ENCODE measurements at regions not wholly inside any gene's neighbourhood (a gene's known extent, or its start where the extent isn't known, plus 50 kb on each side); places are given as distances from the start of the nearest gene placed in this dataset.

DNA sequence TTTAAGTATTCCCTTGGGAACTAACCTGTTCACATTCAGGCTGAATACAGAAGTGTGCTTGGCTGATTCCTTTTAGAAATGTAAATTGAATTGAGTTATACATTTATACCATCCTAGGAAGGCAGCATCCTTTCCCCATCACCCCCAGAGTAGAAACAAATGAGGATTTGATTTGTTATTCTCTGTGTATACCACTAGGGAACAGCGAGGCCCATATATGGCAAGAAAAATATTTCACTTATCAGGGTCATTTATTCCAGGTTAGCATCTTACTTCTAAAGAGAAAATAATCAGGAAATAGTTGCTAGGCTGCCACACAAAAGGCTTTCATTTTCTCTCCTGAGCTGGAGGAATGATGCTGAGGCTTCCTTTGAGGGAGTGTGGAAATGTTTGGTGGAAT lies 516.9 kb downstream of the PIK3C3 start:
- no peaks in the 10 kb centered on the region for H3K27me3 ChIP-seq (ENCODE audit: control insufficient read depth, extremely low read depth, insufficient read depth, low read length)
- no peaks in the 10 kb centered on the region for H3K9me1 ChIP-seq (ENCODE audit: control insufficient read depth, extremely low read depth, insufficient read depth, low read length)
- H4K20me1 ChIP-seq (ENCODE audit: control insufficient read depth, extremely low read depth, insufficient read depth, low read length): no peaks in the 10 kb centered on the region
- no peak overlapping the region for H2AFZ ChIP-seq (ENCODE audit: control insufficient read depth, low read length)
- H3K9ac ChIP-seq (ENCODE audit: control insufficient read depth, extremely low read depth, insufficient read depth, low read length): no peak overlapping the region
- FAIRE-seq (no peak), DNase-seq (ENCODE audit: low read depth, low spot score) (no peak)
- TF ChIP-seq CTCF (optimal IDR thresholded peaks at IDR 0.05 in 1 of 3, IDR thresholded peaks at IDR 0.05 in 1 of 3, conservative IDR thresholded peaks at IDR 0.05 in 1 of 3; ENCODE audit: extremely low read depth in 1 of 3, insufficient read depth in 2 of 3, low read length in 3 of 3): no peak
- TF ChIP-seq EZH2 (IDR thresholded peaks at IDR 0.05; ENCODE audit: low read length): no peak
- no peaks in the 10 kb centered on the region for H3K4me1 ChIP-seq (ENCODE audit: control insufficient read depth, extremely low read depth, insufficient read depth, low read length)
- H3K36me3 ChIP-seq (ENCODE audit: control insufficient read depth in 2 of 2, extremely low read depth in 1 of 2, insufficient read depth in 2 of 2, low read length in 2 of 2): no peaks in the 10 kb centered on the region
- H3K4me3 ChIP-seq (ENCODE audit: control insufficient read depth in 2 of 3, extremely low read depth in 1 of 3, insufficient read depth in 2 of 3, low read depth in 1 of 3, low read length in 3 of 3): no peak overlapping the region
- no peaks in the 10 kb centered on the region for H3K79me2 ChIP-seq (ENCODE audit: control insufficient read depth, insufficient read depth, low read length)
- H3K27ac ChIP-seq (ENCODE audit: control insufficient read depth, insufficient read depth, low read length): no peak overlapping the region
- no peaks in the 10 kb centered on the region for H3K9me3 ChIP-seq (ENCODE audit: control insufficient read depth, low read depth, low read length)
- no peak overlapping the region for H3K4me2 ChIP-seq (ENCODE audit: control insufficient read depth, extremely low read depth, insufficient read depth, low read depth, low read length)
- dilution Hi-C loops (cut with MboI; ENCODE audit: extremely low pct_ligation_motif_present, low sequenced_read_pairs): no loop called here

- Histone ChIP-seq H4K20me1 (ENCODE audit: control insufficient read depth, extremely low read depth, insufficient read depth, low read length) (no peaks in the 10 kb centered on the region), H3K9ac (ENCODE audit: control insufficient read depth, extremely low read depth, insufficient read depth, low read length) (no peak overlapping the region), H3K79me2 (ENCODE audit: control insufficient read depth, insufficient read depth, low read length) (no peaks in the 10 kb centered on the region), H3K4me3 (ENCODE audit: control insufficient read depth in 2 of 3, extremely low read depth in 1 of 3, insufficient read depth in 2 of 3, low read depth in 1 of 3, low read length in 3 of 3) (no peak overlapping the region), H3K9me1 (ENCODE audit: control insufficient read depth, extremely low read depth, insufficient read depth, low read length) (no peaks in the 10 kb centered on the region), H3K9me3 (ENCODE audit: control insufficient read depth, low read depth, low read length) (no peaks in the 10 kb centered on the region), H3K4me2 (ENCODE audit: control insufficient read depth, extremely low read depth, insufficient read depth, low read depth, low read length) (no peak overlapping the region), H3K4me1 (ENCODE audit: control insufficient read depth, extremely low read depth, insufficient read depth, low read length) (no peaks in the 10 kb centered on the region), H3K27ac (ENCODE audit: control insufficient read depth, insufficient read depth, low read length) (no peak overlapping the region), H3K36me3 (ENCODE audit: control insufficient read depth in 2 of 2, extremely low read depth in 1 of 2, insufficient read depth in 2 of 2, low read length in 2 of 2) (no peaks in the 10 kb centered on the region), H2AFZ (ENCODE audit: control insufficient read depth, low read length) (no peak overlapping the region), H3K27me3 (ENCODE audit: control insufficient read depth, extremely low read depth, insufficient read depth, low read length) (no peaks in the 10 kb centered on the region)
- TF ChIP-seq EZH2 (IDR thresholded peaks at IDR 0.05; ENCODE audit: low read length) (no peak), CTCF (optimal IDR thresholded peaks at IDR 0.05 in 1 of 3, IDR thresholded peaks at IDR 0.05 in 1 of 3, conservative IDR thresholded peaks at IDR 0.05 in 1 of 3; ENCODE audit: extremely low read depth in 1 of 3, insufficient read depth in 2 of 3, low read length in 3 of 3) (no peak)
- dilution Hi-C loops (cut with MboI; ENCODE audit: extremely low pct_ligation_motif_present, low sequenced_read_pairs): no loop called here
- no peak for FAIRE-seq
- no peak for DNase-seq (ENCODE audit: low read depth, low spot score)
These were observed 518.6 kb downstream of the PIK3C3 start for GRCh38 chr18:42473611-42474010.
